ENCODE measurements at regions not wholly inside any gene's neighbourhood (a gene's known extent, or its start where the extent isn't known, plus 50 kb on each side); places are given as distances from the start of the nearest gene placed in this dataset.

- CTCF ChIA-PET = no interaction called here
- H3K27ac ChIP-seq (ENCODE audit: control insufficient read depth, insufficient read depth) = no peak overlapping the region
- WGBS (ENCODE audit: insufficient coverage, insufficient replicate concordance, low lambda C conversion rate, missing lambda C conversion rate) = 45% methylated on average over 9 of the region's 9 CpGs
- ATAC-seq (no peak), FAIRE-seq (no peak), DNase-seq (ENCODE audit: low read depth, low spot score) (no peak)
- no TSS peak for BruUV-seq (replicated peaks)
- H3K4me1 ChIP-seq (ENCODE audit: control insufficient read depth, insufficient read depth, low read length) = no peaks in the 10 kb centered on the region
- in situ Hi-C loops (cut with MboI) = no loop called here
- POLR2A ChIA-PET = no interaction called here
- SMC1A ChIA-PET (ENCODE audit: uncharacterized antibody, unreplicated experiment) = no interaction called here
- H3K79me2 ChIP-seq (ENCODE audit: control insufficient read depth, insufficient read depth, low read length) = no peaks in the 10 kb centered on the region
- no peaks in the 10 kb centered on the region for H4K20me1 ChIP-seq (ENCODE audit: control insufficient read depth, insufficient read depth)
- RAD21 ChIA-PET (ENCODE audit: unreplicated experiment) = no interaction called here
- intact Hi-C loops (cut with micrococcal nuclease; ENCODE audit: unreplicated experiment) = no loop called here
- no peak overlapping the region for H3K4me3 ChIP-seq
- no peak for TF ChIP-seq PBX3 (IDR thresholded peaks at IDR 0.05; ENCODE audit: insufficient replicate concordance, low read depth, low read length)
- TF ChIP-seq ZNF24 (IDR thresholded peaks at IDR 0.05) = no peak
- H3K27me3 ChIP-seq (replicated peaks in 1 of 2; ENCODE audit: control insufficient read depth in 2 of 2, insufficient read depth in 2 of 2, low read length in 1 of 2) = no peaks in the 10 kb centered on the region
- H3K9ac ChIP-seq (ENCODE audit: control insufficient read depth, insufficient read depth, low read length) = no peak overlapping the region
- H3K4me2 ChIP-seq (ENCODE audit: control insufficient read depth, insufficient read depth) = no peak overlapping the region
- H3K9me3 ChIP-seq (replicated peaks; ENCODE audit: control insufficient read depth, insufficient read depth, low read length) = no peaks in the 10 kb centered on the region
- H2AFZ ChIP-seq (ENCODE audit: control insufficient read depth, low read depth, low read length) = no peak overlapping the region
- no peaks in the 10 kb centered on the region for H3K36me3 ChIP-seq (ENCODE audit: control insufficient read depth in 2 of 2, insufficient read depth in 2 of 2, low read length in 1 of 2)
Observed at GRCh38 chr2:2501454-2502200, 170.6 kb upstream of the MYT1L start.

- no peak overlapping the region for H3K9ac ChIP-seq (ENCODE audit: control insufficient read depth, insufficient read depth, low read length)
- no peak for FAIRE-seq
- no peak overlapping the region for H3K27ac ChIP-seq (ENCODE audit: control insufficient read depth, insufficient read depth)
- no peaks in the 10 kb centered on the region for H3K79me2 ChIP-seq (ENCODE audit: control insufficient read depth, insufficient read depth, low read length)
- no peak overlapping the region for H3K4me3 ChIP-seq
- H3K9me3 ChIP-seq (replicated peaks; ENCODE audit: control insufficient read depth, insufficient read depth, low read length) = no peaks in the 10 kb centered on the region
- POLR2A ChIA-PET = no interaction called here
- intact Hi-C loops (cut with micrococcal nuclease; ENCODE audit: unreplicated experiment) (no loop called here), in situ Hi-C loops (cut with MboI) (no loop called here)
- H2AFZ ChIP-seq (ENCODE audit: control insufficient read depth, low read depth, low read length) = no peak overlapping the region
- ATAC-seq = no peak
- no peak for DNase-seq (ENCODE audit: low read depth, low spot score)
- no peak overlapping the region for H3K4me2 ChIP-seq (ENCODE audit: control insufficient read depth, insufficient read depth)
- H3K36me3 ChIP-seq (ENCODE audit: control insufficient read depth in 2 of 2, insufficient read depth in 2 of 2, low read length in 1 of 2) = no peaks in the 10 kb centered on the region
- WGBS (ENCODE audit: insufficient coverage, insufficient replicate concordance, low lambda C conversion rate, missing lambda C conversion rate) = 0% methylated on average over 1 of the region's 1 CpG
- SMC1A ChIA-PET (ENCODE audit: uncharacterized antibody, unreplicated experiment) = no interaction called here
- no peaks in the 10 kb centered on the region for H4K20me1 ChIP-seq (ENCODE audit: control insufficient read depth, insufficient read depth)
- no peaks in the 10 kb centered on the region for H3K4me1 ChIP-seq (ENCODE audit: control insufficient read depth, insufficient read depth, low read length)
- BruUV-seq (replicated peaks) = no TSS peak
- H3K27me3 ChIP-seq (replicated peaks in 1 of 2; ENCODE audit: control insufficient read depth in 2 of 2, insufficient read depth in 2 of 2, low read length in 1 of 2) = no peaks in the 10 kb centered on the region
- CTCF ChIA-PET = no interaction called here
- RAD21 ChIA-PET (ENCODE audit: unreplicated experiment) = no interaction called here
- TF ChIP-seq SUPT20H (IDR thresholded peaks at IDR 0.05; ENCODE audit: borderline replicate concordance, control insufficient read depth, low read depth, low read length) (no peak), SRF (IDR thresholded peaks at IDR 0.05; ENCODE audit: low read depth in 2 of 2, low read length in 2 of 2) (no peak), POU2F2 (IDR thresholded peaks at IDR 0.05; ENCODE audit: borderline replicate concordance, low read depth, low read length) (no peak), EP300 (IDR thresholded peaks at IDR 0.05; ENCODE audit: borderline replicate concordance in 1 of 2, control insufficient read depth in 1 of 2, low read depth in 2 of 2, low read length in 2 of 2) (no peak), RCOR1 (conservative IDR thresholded peaks at IDR 0.05; ENCODE audit: low read depth, low read length) (no peak), MLLT1 (IDR thresholded peaks at IDR 0.05) (no peak), EGR1 (IDR thresholded peaks at IDR 0.05; ENCODE audit: borderline replicate concordance in 1 of 2, low read depth in 2 of 2, low read length in 2 of 2) (no peak), ZNF217 (IDR thresholded peaks at IDR 0.05) (no peak)
Observed at GRCh38 chr2:2495606-2496005, 164.5 kb upstream of the MYT1L start.

Measured in GM12878 (cell line).